K562 (cell line): ENCODE measurements at regions not wholly inside any gene's neighbourhood (a gene's known extent, or its start where the extent isn't known, plus 50 kb on each side); places are given as distances from the start of the nearest gene placed in this dataset.

Experiments
- ATAC-seq: fragments of 200-7000 bp; cut with Tn5 transposase; 3 replicates; pipeline ENCODE4 v1.9.1; 2020; ENCODE audit warnings: moderate library complexity
- BruUV-seq: library from RNA; stranded (reverse); fragments of 400-500 nt; replicated peaks from 2 replicates; lab custom pipeline; 2021; lab: Mats Ljungman, UMichigan
- CTCF ChIA-PET: fragments of 300-600 bp; formaldehyde crosslinking; extraction: SDS; loops from one replicate; lab custom pipeline; 2021; ENCODE audit warnings: low intra/inter-chr PET ratio; lab: Yijun Ruan, JAX
- POLR2A ChIA-PET: fragments of 300-600, 350-650 bp; sonication (Branson Sonifier 250); formaldehyde crosslinking; extraction: SDS; loops from one replicate; lab custom pipeline; 2021; ENCODE audit warnings: antibody characterized with exemption, inconsistent platforms; lab: Yijun Ruan, JAX
- DNase-seq, 4 experiments: peaks; one replicate each; pipeline versions ENCODE4 v3.0.0 to v3.0.0-alpha.2; 2011 to 2018; ENCODE audit warnings: low spot score in 3 of 4, mixed read lengths in 3 of 4; ENCODE audit errors: extremely low read depth in 1 of 4
- FAIRE-seq: peaks from 2 replicates; lab custom pipeline; 2011; peaks lifted over from hg19 to GRCh38; lab: Jason Lieb, UNC
- H2AFZ ChIP-seq: 2 replicates; pipeline ENCODE4 v1.6.0; 2011; ENCODE audit warnings: low read depth, low read length, control low read depth, inconsistent platforms
- H3K27ac ChIP-seq: fragments of 200-600 bp; 3 replicates; pipeline ENCODE4 v1.8.0; 2011; ENCODE audit warnings: low read depth, mild to moderate bottlenecking, control low read depth, inconsistent platforms, low read length, moderate library complexity, mixed read lengths; ENCODE audit errors: extremely low read depth
- H3K27me3 ChIP-seq, 2 experiments: fragments of 300-600 bp in 1 of 2; 2 replicates in 1 of 2; 3 replicates in 1 of 2; pipeline versions ENCODE4 v1.6.0 to v1.8.0; 2011; ENCODE audit warnings: inconsistent platforms in 2 of 2, low read length in 2 of 2, mild to moderate bottlenecking in 1 of 2, mixed read lengths in 1 of 2, moderate library complexity in 1 of 2; ENCODE audit not compliant: control insufficient read depth in 2 of 2, insufficient read depth in 2 of 2
- H3K36me3 ChIP-seq: fragments of 300-600 bp; 3 replicates; pipeline ENCODE4 v1.8.0; 2011; ENCODE audit warnings: mild to moderate bottlenecking, low read length, inconsistent platforms; ENCODE audit not compliant: control insufficient read depth, insufficient read depth
- H3K4me1 ChIP-seq, 2 experiments: fragments of 200-600 bp in 1 of 2; replicated peaks in 1 of 2; 2 replicates in 1 of 2; 3 replicates in 1 of 2; pipeline versions ENCODE4 v1.5.1 to v1.8.0; 2011; ENCODE audit warnings: inconsistent platforms in 2 of 2, low read length in 2 of 2, mild to moderate bottlenecking in 1 of 2, mixed read lengths in 1 of 2, moderate library complexity in 1 of 2; ENCODE audit not compliant: control insufficient read depth in 2 of 2, insufficient read depth in 2 of 2
- H3K4me2 ChIP-seq: 2 replicates; pipeline ENCODE4 v1.6.1; 2011; ENCODE audit warnings: low read length, control low read depth, inconsistent platforms, mixed read lengths; ENCODE audit not compliant: insufficient read depth
- H3K4me3 ChIP-seq: fragments of 200-600 bp; sonication (generic), shearing (Covaris generic); 2 replicates; pipeline ENCODE4 v1.5.1; 2016; ENCODE audit warnings: control low read depth, inconsistent platforms
- H3K79me2 ChIP-seq: fragments of 200-600 bp; 3 replicates; pipeline ENCODE4 v1.8.0; 2011; ENCODE audit warnings: low read length, inconsistent platforms; ENCODE audit not compliant: control insufficient read depth, insufficient read depth
- H3K9ac ChIP-seq, 2 experiments: 2 replicates each; pipeline versions ENCODE4 v1.6.0 to v1.6.1; 2011; ENCODE audit warnings: low read depth in 2 of 2, low read length in 2 of 2, control low read depth in 1 of 2, inconsistent platforms in 1 of 2, mild to moderate bottlenecking in 1 of 2, mixed read lengths in 1 of 2; ENCODE audit not compliant: insufficient read depth in 1 of 2
- H3K9me1 ChIP-seq: one replicate; pipeline ENCODE4 v1.6.0; 2011; ENCODE audit warnings: inconsistent platforms, mild to moderate bottlenecking, low read length, moderate library complexity; ENCODE audit not compliant: control insufficient read depth, insufficient read depth
- H3K9me3 ChIP-seq: replicated peaks from 2 replicates; pipeline ENCODE4 v1.5.1; 2011; ENCODE audit warnings: low read depth, low read length, inconsistent platforms; ENCODE audit not compliant: control insufficient read depth, insufficient read depth
- H4K20me1 ChIP-seq: replicated peaks from 2 replicates; pipeline ENCODE4 v1.6.1; 2011; ENCODE audit warnings: low read length, inconsistent platforms, mixed read lengths; ENCODE audit not compliant: control insufficient read depth, insufficient read depth
- CBX8 ChIP-seq: fragments of 200-600 bp; sonication (generic); IDR thresholded peaks from 2 replicates; pipeline ENCODE4 v1.6.1; 2012; ENCODE audit warnings: borderline replicate concordance, mixed run types, low read depth, mild to moderate bottlenecking, moderate library complexity, mixed read lengths, low read length, control low read depth, inconsistent platforms; ENCODE audit not compliant: poor library complexity, severe bottlenecking; ENCODE audit errors: extremely low read depth
- CEBPG ChIP-seq, 3 experiments: fragments of 200-800 bp in 1 of 3; sonication (Bioruptor generic) in 1 of 3; sonication (generic) in 1 of 3; formaldehyde crosslinking in 1 of 3; IDR thresholded peaks in 2 of 3; conservative IDR thresholded peaks in 1 of 3; 2 replicates each; pipeline versions ENCODE4 v1.6.1 to v1.8.0; 2016 to 2022; ENCODE audit warnings: missing compliant biosample characterization in 2 of 3, missing genetic modification characterization in 2 of 3, mild to moderate bottlenecking in 1 of 3, missing genetic modification reagents in 1 of 3
- DMBX1 ChIP-seq: fragments of 250-450 bp; sonication (Bioruptor Pico); IDR thresholded peaks from 2 replicates; pipeline ENCODE4 v1.8.0; 2022; ENCODE audit warnings: inconsistent platforms, mild to moderate bottlenecking, moderate library complexity, borderline replicate concordance
- EWSR1 ChIP-seq: fragments of 450-650 bp; IDR thresholded peaks from 2 replicates; pipeline ENCODE4 v1.6.1; 2018; ENCODE audit warnings: borderline replicate concordance, mild to moderate bottlenecking, low read depth, moderate library complexity; ENCODE audit not compliant: partially characterized antibody
- FIP1L1 ChIP-seq: fragments of 200-400 bp; formaldehyde crosslinking; IDR thresholded peaks from 2 replicates; pipeline ENCODE4 v1.6.1; 2018; ENCODE audit warnings: mild to moderate bottlenecking, low read depth, low read length; ENCODE audit not compliant: poor library complexity, severe bottlenecking
- JUN ChIP-seq, 2 experiments: sonication (generic) in 1 of 2; formaldehyde crosslinking in 1 of 2; IDR thresholded peaks; 2 replicates each; pipeline versions ENCODE4 v1.6.1 to v1.8.0; 2012 to 2022; ENCODE audit warnings: borderline replicate concordance in 2 of 2, mild to moderate bottlenecking in 2 of 2, improper control_type of control experiment in 1 of 2, low read depth in 1 of 2, low read length in 1 of 2, missing genetic modification reagents in 1 of 2
- MAFF ChIP-seq: IDR thresholded peaks from 2 replicates; pipeline ENCODE4 v1.6.1; 2012; ENCODE audit warnings: low read length, improper control_type of control experiment
- TCF3 ChIP-seq: sonication (generic); formaldehyde crosslinking; IDR thresholded peaks from 2 replicates; pipeline ENCODE4 v1.4.0; 2020; ENCODE audit warnings: mild to moderate bottlenecking, missing genetic modification reagents
- ZNF668 ChIP-seq: fragments of 250-450 bp; sonication (Bioruptor Pico); IDR thresholded peaks from 2 replicates; pipeline ENCODE4 v1.8.0; 2022; ENCODE audit warnings: mild to moderate bottlenecking, inconsistent platforms
- WGBS: fragments of 100-300 bp; shearing (Covaris generic); methylation state at CpG from one replicate; pipeline ENCODE4 v1.1.6; 2016; ENCODE audit warnings: low coverage, mixed read lengths; ENCODE audit not compliant: insufficient coverage; ENCODE audit errors: missing lambda C conversion rate; 5-methylcytosine and 5-hydroxymethylcytosine counted together
- in situ Hi-C: fragments of 300-500 bp; cut with MboI; formaldehyde crosslinking; loops from 4 replicates; pipeline ENCODE4 v1.15.0; 2018; ENCODE audit warnings: inconsistent platforms, mixed read lengths
- intact Hi-C: fragments of 100-400 bp; cut with micrococcal nuclease; formaldehyde crosslinking; loops from 2 replicates; pipeline ENCODE4 v1.14.2; 2022
- TF ChIP-seq, protein P1 (sequence below): conservative IDR thresholded peaks from 2 replicates; pipeline ENCODE4 v1.6.1; 2011; ENCODE audit warnings: low read depth, mild to moderate bottlenecking, low read length; ENCODE audit not compliant: control insufficient read depth
- TF ChIP-seq, protein P2 (sequence below): fragments of 450-650 bp; formaldehyde crosslinking; IDR thresholded peaks from 2 replicates; pipeline ENCODE4 v1.4.0; 2020; ENCODE audit warnings: mild to moderate bottlenecking
- TF ChIP-seq, protein P3 (sequence below): sonication (generic); formaldehyde crosslinking; IDR thresholded peaks from 2 replicates; pipeline ENCODE4 v1.8.0; 2022; ENCODE audit warnings: mild to moderate bottlenecking, missing genetic modification reagents
- TF ChIP-seq, protein P4 (sequence below): sonication (generic); formaldehyde crosslinking; IDR thresholded peaks from 2 replicates; pipeline ENCODE4 v1.8.1; 2023; ENCODE audit warnings: mild to moderate bottlenecking, missing genetic modification reagents

DNA sequence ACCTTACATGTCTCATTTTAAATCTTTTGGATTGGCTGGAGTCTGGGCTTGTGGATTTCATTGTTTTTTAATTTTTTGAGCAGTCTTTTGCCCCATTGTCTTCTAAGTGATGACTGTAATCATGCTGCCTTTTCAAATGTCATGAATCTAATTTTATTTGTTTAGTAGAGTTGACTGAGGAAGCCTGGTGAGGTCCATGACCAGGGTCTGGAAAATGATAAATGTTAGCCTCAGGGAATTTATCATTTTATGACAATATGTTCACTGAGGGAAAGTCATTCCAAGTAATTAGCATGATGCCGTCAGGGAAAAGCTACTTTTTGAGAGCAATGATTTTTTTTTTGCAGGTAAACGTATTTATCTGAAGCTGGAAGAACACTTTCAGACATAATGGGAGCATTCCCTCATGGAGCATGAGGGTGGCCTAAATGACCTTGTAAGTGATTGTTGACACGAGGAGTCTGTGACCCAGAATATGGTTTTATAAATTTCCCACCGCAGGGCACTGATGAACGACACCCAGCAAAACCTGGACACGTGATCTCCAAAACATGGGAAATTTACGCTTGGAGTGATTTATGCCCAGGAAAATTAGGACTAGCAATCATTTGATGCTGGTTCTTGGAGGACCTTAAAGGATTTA, 155.3 kb upstream of the NABP1 start:
- no peaks in the 10 kb centered on the region for H3K9me1 ChIP-seq
- H3K27ac ChIP-seq = no peak overlapping the region
- no peak overlapping the region for H3K4me2 ChIP-seq
- no peaks in the 10 kb centered on the region for H3K9me3 ChIP-seq
- no peaks in the 10 kb centered on the region for H3K79me2 ChIP-seq
- ATAC-seq (no peak), FAIRE-seq (no peak), DNase-seq (no peak)
- intact Hi-C loops (loop anchor here (2.0 to 5.0 kb wide), 2 partner anchors 290 to 742 kb away; no protein-coding TSS in a partner anchor), in situ Hi-C loops (loop anchor here (25.0 kb wide), 1 partner anchor 310 kb away; no protein-coding TSS in a partner anchor)
- POLR2A ChIA-PET = no interaction called here
- no peaks in the 10 kb centered on the region for H4K20me1 ChIP-seq
- no peak overlapping the region for H3K9ac ChIP-seq
- H3K27me3 ChIP-seq = no peaks in the 10 kb centered on the region
- 0% methylated on average over 7 of the region's 7 CpGs for WGBS
- CTCF ChIA-PET = no interaction called here
- no peaks in the 10 kb centered on the region for H3K4me1 ChIP-seq
- H2AFZ ChIP-seq = no peak overlapping the region
- no TSS peak for BruUV-seq
- H3K4me3 ChIP-seq = no peak overlapping the region
- no peaks in the 10 kb centered on the region for H3K36me3 ChIP-seq
- TF ChIP-seq, protein P1, sequence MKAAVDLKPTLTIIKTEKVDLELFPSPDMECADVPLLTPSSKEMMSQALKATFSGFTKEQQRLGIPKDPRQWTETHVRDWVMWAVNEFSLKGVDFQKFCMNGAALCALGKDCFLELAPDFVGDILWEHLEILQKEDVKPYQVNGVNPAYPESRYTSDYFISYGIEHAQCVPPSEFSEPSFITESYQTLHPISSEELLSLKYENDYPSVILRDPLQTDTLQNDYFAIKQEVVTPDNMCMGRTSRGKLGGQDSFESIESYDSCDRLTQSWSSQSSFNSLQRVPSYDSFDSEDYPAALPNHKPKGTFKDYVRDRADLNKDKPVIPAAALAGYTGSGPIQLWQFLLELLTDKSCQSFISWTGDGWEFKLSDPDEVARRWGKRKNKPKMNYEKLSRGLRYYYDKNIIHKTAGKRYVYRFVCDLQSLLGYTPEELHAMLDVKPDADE = no peak
- no peak for TF ChIP-seq JUN (IDR thresholded peaks at IDR 0.05; ENCODE audit: borderline replicate concordance, low read depth, low read length)
- no peak for TF ChIP-seq JUN (CRISPR knock-in tag; IDR thresholded peaks at IDR 0.05; ENCODE audit: borderline replicate concordance)
- TF ChIP-seq CEBPG (CRISPR knock-in tag; IDR thresholded peaks at IDR 0.05) = no peak
- no peak for TF ChIP-seq CEBPG (tag; conservative IDR thresholded peaks at IDR 0.05 in 1 of 2, IDR thresholded peaks at IDR 0.05 in 1 of 2)
- no peak for TF ChIP-seq CBX8
- no peak for TF ChIP-seq EWSR1
- TF ChIP-seq TCF3 (CRISPR knock-in tag) = no peak
- no peak for TF ChIP-seq ZNF668 (CRISPR knock-in tag)
- no peak for TF ChIP-seq FIP1L1
- TF ChIP-seq, protein P2, sequence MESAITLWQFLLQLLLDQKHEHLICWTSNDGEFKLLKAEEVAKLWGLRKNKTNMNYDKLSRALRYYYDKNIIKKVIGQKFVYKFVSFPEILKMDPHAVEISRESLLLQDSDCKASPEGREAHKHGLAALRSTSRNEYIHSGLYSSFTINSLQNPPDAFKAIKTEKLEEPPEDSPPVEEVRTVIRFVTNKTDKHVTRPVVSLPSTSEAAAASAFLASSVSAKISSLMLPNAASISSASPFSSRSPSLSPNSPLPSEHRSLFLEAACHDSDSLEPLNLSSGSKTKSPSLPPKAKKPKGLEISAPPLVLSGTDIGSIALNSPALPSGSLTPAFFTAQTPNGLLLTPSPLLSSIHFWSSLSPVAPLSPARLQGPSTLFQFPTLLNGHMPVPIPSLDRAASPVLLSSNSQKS = no peak
- no peak for TF ChIP-seq DMBX1
- TF ChIP-seq MAFF = no peak
- TF ChIP-seq, protein P3, sequence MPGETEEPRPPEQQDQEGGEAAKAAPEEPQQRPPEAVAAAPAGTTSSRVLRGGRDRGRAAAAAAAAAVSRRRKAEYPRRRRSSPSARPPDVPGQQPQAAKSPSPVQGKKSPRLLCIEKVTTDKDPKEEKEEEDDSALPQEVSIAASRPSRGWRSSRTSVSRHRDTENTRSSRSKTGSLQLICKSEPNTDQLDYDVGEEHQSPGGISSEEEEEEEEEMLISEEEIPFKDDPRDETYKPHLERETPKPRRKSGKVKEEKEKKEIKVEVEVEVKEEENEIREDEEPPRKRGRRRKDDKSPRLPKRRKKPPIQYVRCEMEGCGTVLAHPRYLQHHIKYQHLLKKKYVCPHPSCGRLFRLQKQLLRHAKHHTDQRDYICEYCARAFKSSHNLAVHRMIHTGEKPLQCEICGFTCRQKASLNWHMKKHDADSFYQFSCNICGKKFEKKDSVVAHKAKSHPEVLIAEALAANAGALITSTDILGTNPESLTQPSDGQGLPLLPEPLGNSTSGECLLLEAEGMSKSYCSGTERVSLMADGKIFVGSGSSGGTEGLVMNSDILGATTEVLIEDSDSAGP (CRISPR knock-in tag) = no peak
- TF ChIP-seq, protein P4, sequence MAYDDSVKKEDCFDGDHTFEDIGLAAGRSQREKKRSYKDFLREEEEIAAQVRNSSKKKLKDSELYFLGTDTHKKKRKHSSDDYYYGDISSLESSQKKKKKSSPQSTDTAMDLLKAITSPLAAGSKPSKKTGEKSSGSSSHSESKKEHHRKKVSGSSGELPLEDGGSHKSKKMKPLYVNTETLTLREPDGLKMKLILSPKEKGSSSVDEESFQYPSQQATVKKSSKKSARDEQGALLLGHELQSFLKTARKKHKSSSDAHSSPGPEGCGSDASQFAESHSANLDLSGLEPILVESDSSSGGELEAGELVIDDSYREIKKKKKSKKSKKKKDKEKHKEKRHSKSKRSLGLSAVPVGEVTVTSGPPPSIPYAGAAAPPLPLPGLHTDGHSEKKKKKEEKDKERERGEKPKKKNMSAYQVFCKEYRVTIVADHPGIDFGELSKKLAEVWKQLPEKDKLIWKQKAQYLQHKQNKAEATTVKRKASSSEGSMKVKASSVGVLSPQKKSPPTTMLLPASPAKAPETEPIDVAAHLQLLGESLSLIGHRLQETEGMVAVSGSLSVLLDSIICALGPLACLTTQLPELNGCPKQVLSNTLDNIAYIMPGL (CRISPR knock-in tag) = no peak
